Caco-2 (cell line): ENCODE measurements at regions not wholly inside any gene's neighbourhood (a gene's known extent, or its start where the extent isn't known, plus 50 kb on each side); places are given as distances from the start of the nearest gene placed in this dataset.
"Not testable (repeated sequence)": the region's sequence is repeated elsewhere in the genome, so short reads cannot be mapped to it uniquely, and the experiment has no call there.

Experiments used
- BruUV-seq: library from RNA; stranded (reverse); fragments of 400-500 nt; replicated peaks from 2 replicates; lab custom pipeline; 2021; lab: Mats Ljungman, UMichigan
- CTCF ChIA-PET: fragments of 300-600 bp; sonication (Branson Sonifier 250); formaldehyde crosslinking; loops from one replicate; lab custom pipeline; 2022; ENCODE audit warnings: antibody characterized with exemption; lab: Charles Lee
- POLR2A ChIA-PET: fragments of 300-600 bp; sonication (Branson Sonifier 250); formaldehyde crosslinking; loops from one replicate; lab custom pipeline; 2022; ENCODE audit warnings: antibody characterized with exemption; lab: Charles Lee
- DNase-seq, 2 experiments: peaks; one replicate each; pipeline versions ENCODE4 v3.0.0 to v3.0.0-alpha.2; 2020 to 2022
- H3K27me3 ChIP-seq: replicated peaks from 2 replicates; pipeline ENCODE4 v1.6.0; 2011; ENCODE audit warnings: low read length; ENCODE audit not compliant: control insufficient read depth, insufficient read depth
- H3K36me3 ChIP-seq: 2 replicates; pipeline ENCODE4 v1.5.1; 2011; ENCODE audit warnings: low read length; ENCODE audit not compliant: control insufficient read depth, insufficient read depth
- H3K4me1 ChIP-seq: fragments of 250-450 bp; sonication (Bioruptor Pico); 2 replicates; pipeline ENCODE4 v1.5.1; 2020; ENCODE audit warnings: mild to moderate bottlenecking
- H3K4me3 ChIP-seq: 2 replicates; pipeline ENCODE4 v1.5.1; 2011; ENCODE audit warnings: low read depth, mild to moderate bottlenecking, control low read depth, low read length
- H3K9me3 ChIP-seq: fragments of 250-450 bp; sonication (Bioruptor Pico); 2 replicates; pipeline ENCODE4 v1.5.1; 2020; ENCODE audit warnings: mild to moderate bottlenecking, moderate library complexity
- H3K27ac Mint-ChIP-seq: one replicate; pipeline ENCODE4 v1.8.0; 2022; ENCODE audit warnings: mixed read lengths; ENCODE audit not compliant: unreplicated experiment
- H3K27me3 Mint-ChIP-seq: one replicate; pipeline ENCODE4 v1.8.0; 2022; ENCODE audit warnings: mixed read lengths; ENCODE audit not compliant: insufficient read depth, unreplicated experiment
- H3K36me3 Mint-ChIP-seq: one replicate; pipeline ENCODE4 v1.8.0; 2022; ENCODE audit warnings: mild to moderate bottlenecking, mixed read lengths; ENCODE audit not compliant: insufficient read depth, unreplicated experiment
- H3K4me1 Mint-ChIP-seq: one replicate; pipeline ENCODE4 v1.8.0; 2022; ENCODE audit warnings: low read depth, mixed read lengths; ENCODE audit not compliant: unreplicated experiment
- H3K4me3 Mint-ChIP-seq: one replicate; pipeline ENCODE4 v1.8.0; 2022; ENCODE audit warnings: mild to moderate bottlenecking, moderate library complexity, mixed read lengths; ENCODE audit not compliant: unreplicated experiment
- H3K9me3 Mint-ChIP-seq: one replicate; pipeline ENCODE4 v1.8.0; 2022; ENCODE audit warnings: mixed read lengths; ENCODE audit not compliant: unreplicated experiment
- intact Hi-C: fragments of 100-400 bp; cut with micrococcal nuclease; formaldehyde crosslinking; loops from one replicate; pipeline ENCODE4 v1.10.0; 2022; ENCODE audit not compliant: unreplicated experiment
- TF ChIP-seq, protein P1 (sequence below), 2 experiments: fragments of 200-600 bp in 1 of 2; IDR thresholded peaks; 1 replicate in 1 of 2; 2 replicates in 1 of 2; pipeline versions ENCODE4 v1.5.1 to v1.8.0; 2011 to 2022; ENCODE audit warnings: antibody characterized with exemption in 1 of 2, control low read depth in 1 of 2, inconsistent platforms in 1 of 2, low read depth in 1 of 2, low read length in 1 of 2, mild to moderate bottlenecking in 1 of 2, moderate library complexity in 1 of 2; ENCODE audit not compliant: insufficient read depth in 1 of 2, severe bottlenecking in 1 of 2, unreplicated experiment in 1 of 2

GRCh38 chr1:233750139-233750538 is 136.2 kb downstream of the KCNK1 start:
- CTCF ChIA-PET = interaction anchor here (0.9 kb wide), 1 partner anchor 309 kb away, joined by 3 read pairs; no protein-coding TSS in a partner anchor
- H3K4me1 Mint-ChIP-seq = no peaks in the 10 kb centered on the region
- BruUV-seq = no TSS peak

GRCh38 chr1:233759665-233760064 is 144.8 kb upstream of the SLC35F3 start:
- H3K27me3 Mint-ChIP-seq = no peaks in the 10 kb centered on the region
- CTCF ChIA-PET = interaction anchor here (0.7 kb wide), 1 partner anchor 409 kb away, joined by 4 read pairs; no protein-coding TSS in a partner anchor
- POLR2A ChIA-PET = no interaction called here

More at GRCh38 chr1:233750139-233750538, 136.2 kb downstream of the KCNK1 start:
- no peaks in the 10 kb centered on the region for H3K27me3 ChIP-seq
- no peak overlapping the region for H3K4me3 ChIP-seq
- POLR2A ChIA-PET = no interaction called here
- intact Hi-C loops = no loop called here
- no peaks in the 10 kb centered on the region for H3K36me3 Mint-ChIP-seq
- H3K9me3 Mint-ChIP-seq = no peaks in the 10 kb centered on the region
- no peaks in the 10 kb centered on the region for H3K36me3 ChIP-seq
- TF ChIP-seq, protein P1, sequence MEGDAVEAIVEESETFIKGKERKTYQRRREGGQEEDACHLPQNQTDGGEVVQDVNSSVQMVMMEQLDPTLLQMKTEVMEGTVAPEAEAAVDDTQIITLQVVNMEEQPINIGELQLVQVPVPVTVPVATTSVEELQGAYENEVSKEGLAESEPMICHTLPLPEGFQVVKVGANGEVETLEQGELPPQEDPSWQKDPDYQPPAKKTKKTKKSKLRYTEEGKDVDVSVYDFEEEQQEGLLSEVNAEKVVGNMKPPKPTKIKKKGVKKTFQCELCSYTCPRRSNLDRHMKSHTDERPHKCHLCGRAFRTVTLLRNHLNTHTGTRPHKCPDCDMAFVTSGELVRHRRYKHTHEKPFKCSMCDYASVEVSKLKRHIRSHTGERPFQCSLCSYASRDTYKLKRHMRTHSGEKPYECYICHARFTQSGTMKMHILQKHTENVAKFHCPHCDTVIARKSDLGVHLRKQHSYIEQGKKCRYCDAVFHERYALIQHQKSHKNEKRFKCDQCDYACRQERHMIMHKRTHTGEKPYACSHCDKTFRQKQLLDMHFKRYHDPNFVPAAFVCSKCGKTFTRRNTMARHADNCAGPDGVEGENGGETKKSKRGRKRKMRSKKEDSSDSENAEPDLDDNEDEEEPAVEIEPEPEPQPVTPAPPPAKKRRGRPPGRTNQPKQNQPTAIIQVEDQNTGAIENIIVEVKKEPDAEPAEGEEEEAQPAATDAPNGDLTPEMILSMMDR (IDR thresholded peaks at IDR 0.05; ENCODE audit: insufficient read depth in 1 of 2, low read depth in 1 of 2, low read length in 1 of 2, severe bottlenecking in 1 of 2, unreplicated experiment in 1 of 2) = no peak
- DNase-seq = no peak
- H3K4me3 Mint-ChIP-seq = no peak overlapping the region
- H3K4me1 ChIP-seq = no peaks in the 10 kb centered on the region
- no peaks in the 10 kb centered on the region for H3K9me3 ChIP-seq
- H3K27me3 Mint-ChIP-seq = peaks cover 4% of the 10 kb centered on the region
- H3K27ac Mint-ChIP-seq = no peak overlapping the region

DNA sequence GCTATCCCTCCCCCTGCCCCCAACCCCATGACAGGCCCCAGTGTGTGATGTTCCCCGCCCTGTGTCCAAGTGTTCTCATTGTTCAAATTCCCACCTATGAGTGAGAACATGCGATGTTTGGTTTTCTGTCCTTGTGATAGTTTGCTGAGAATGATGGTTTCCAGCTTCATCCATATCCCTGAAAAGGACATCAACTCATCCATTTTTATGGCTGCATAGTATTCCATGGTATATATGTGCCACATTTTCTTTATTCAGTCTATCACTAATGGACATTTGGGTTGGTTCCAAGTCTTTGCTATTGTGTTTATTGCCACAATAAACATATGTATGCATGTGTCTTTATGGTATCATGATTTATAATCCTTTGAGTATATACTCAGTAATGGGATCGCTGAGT is 140.2 kb upstream of the SLC35F3 start:
- H3K27me3 Mint-ChIP-seq, H3K4me1 Mint-ChIP-seq, H3K36me3 Mint-ChIP-seq, H3K4me3 Mint-ChIP-seq, BruUV-seq, H3K9me3 Mint-ChIP-seq, H3K4me1 ChIP-seq, intact Hi-C loops, DNase-seq, H3K27me3 ChIP-seq, H3K27ac Mint-ChIP-seq, H3K9me3 ChIP-seq, POLR2A ChIA-PET, H3K36me3 ChIP-seq, H3K4me3 ChIP-seq: not testable (repeated sequence)
- CTCF ChIA-PET = interaction anchor here (0.6 kb wide), 1 partner anchor 24 kb away, joined by 3 read pairs; no protein-coding TSS in a partner anchor

More at GRCh38 chr1:233759665-233760064, 144.8 kb upstream of the SLC35F3 start:
- TF ChIP-seq, protein P1 (IDR thresholded peaks at IDR 0.05; ENCODE audit: insufficient read depth in 1 of 2, low read depth in 1 of 2, low read length in 1 of 2, severe bottlenecking in 1 of 2, unreplicated experiment in 1 of 2) = no peak
- no peaks in the 10 kb centered on the region for H3K36me3 ChIP-seq
- no peak overlapping the region for H3K27ac Mint-ChIP-seq
- no peaks in the 10 kb centered on the region for H3K27me3 ChIP-seq
- H3K9me3 Mint-ChIP-seq = no peaks in the 10 kb centered on the region
- no peak overlapping the region for H3K4me3 ChIP-seq
- intact Hi-C loops = no loop called here
- no peaks in the 10 kb centered on the region for H3K4me1 ChIP-seq
- no TSS peak for BruUV-seq
- no peak overlapping the region for H3K4me3 Mint-ChIP-seq
- DNase-seq = no peak
- H3K4me1 Mint-ChIP-seq = peaks cover 9% of the 10 kb centered on the region
- H3K9me3 ChIP-seq = no peaks in the 10 kb centered on the region
- no peaks in the 10 kb centered on the region for H3K36me3 Mint-ChIP-seq
